Lower lobe of right lung (tissue), 2 donors: ENCODE measurements at regions not wholly inside any gene's neighbourhood (a gene's known extent, or its start where the extent isn't known, plus 50 kb on each side); places are given as distances from the start of the nearest gene placed in this dataset.

Experiments used
- ATAC-seq, 2 donors: fragments of 200-7000 bp; cut with Tn5 transposase; one replicate each; pipeline ENCODE4 v1.9.1; 2020 to 2022; ENCODE audit warnings: mild to moderate bottlenecking in 2 of 2, moderate library complexity in 2 of 2
- DNase-seq: peaks from one replicate; pipeline ENCODE4 v3.0.0-alpha.2; 2020
- H3K27ac ChIP-seq: fragments of 200-600 bp; one replicate; pipeline ENCODE4 v1.8.0; 2022
- H3K27me3 ChIP-seq: fragments of 200-600 bp; one replicate; pipeline ENCODE4 v1.8.0; 2022; ENCODE audit warnings: low read depth
- H3K36me3 ChIP-seq: fragments of 200-600 bp; one replicate; pipeline ENCODE4 v1.8.0; 2022; ENCODE audit warnings: mild to moderate bottlenecking
- H3K4me1 ChIP-seq: fragments of 200-600 bp; one replicate; pipeline ENCODE4 v1.8.0; 2022
- H3K4me3 ChIP-seq: fragments of 200-600 bp; one replicate; pipeline ENCODE4 v1.8.0; 2022; ENCODE audit warnings: mild to moderate bottlenecking
- H3K9me3 ChIP-seq: fragments of 200-600 bp; one replicate; pipeline ENCODE4 v1.8.0; 2022
- CTCF ChIP-seq: fragments of 200-600 bp; IDR thresholded peaks from one replicate; pipeline ENCODE4 v1.8.0; 2022; ENCODE audit warnings: antibody characterized with exemption, mild to moderate bottlenecking
- intact Hi-C: fragments of 100-400 bp; cut with DNase I; formaldehyde crosslinking; loops from one replicate; pipeline ENCODE4 v1.11.0; 2022
- donor health status: DM: no; HTN: yes; CAD: no; lungs with severe emphysema.

GRCh38 chr1:184867866-184868689 lies 106.2 kb downstream of the NIBAN1 start:
- DNase-seq: no peak
- peak overlapping the region; percentile 53 for H3K27ac ChIP-seq
- intact Hi-C loops: no loop called here
- H3K4me3 ChIP-seq: no peak overlapping the region
- peaks cover 12% of the 10 kb centered on the region for H3K4me1 ChIP-seq
- H3K9me3 ChIP-seq: no peaks in the 10 kb centered on the region
- H3K27me3 ChIP-seq: no peaks in the 10 kb centered on the region
- TF ChIP-seq CTCF: no peak
- no peaks in the 10 kb centered on the region for H3K36me3 ChIP-seq
- ATAC-seq: peak in 1 of 2 donors; percentile 43

DNA sequence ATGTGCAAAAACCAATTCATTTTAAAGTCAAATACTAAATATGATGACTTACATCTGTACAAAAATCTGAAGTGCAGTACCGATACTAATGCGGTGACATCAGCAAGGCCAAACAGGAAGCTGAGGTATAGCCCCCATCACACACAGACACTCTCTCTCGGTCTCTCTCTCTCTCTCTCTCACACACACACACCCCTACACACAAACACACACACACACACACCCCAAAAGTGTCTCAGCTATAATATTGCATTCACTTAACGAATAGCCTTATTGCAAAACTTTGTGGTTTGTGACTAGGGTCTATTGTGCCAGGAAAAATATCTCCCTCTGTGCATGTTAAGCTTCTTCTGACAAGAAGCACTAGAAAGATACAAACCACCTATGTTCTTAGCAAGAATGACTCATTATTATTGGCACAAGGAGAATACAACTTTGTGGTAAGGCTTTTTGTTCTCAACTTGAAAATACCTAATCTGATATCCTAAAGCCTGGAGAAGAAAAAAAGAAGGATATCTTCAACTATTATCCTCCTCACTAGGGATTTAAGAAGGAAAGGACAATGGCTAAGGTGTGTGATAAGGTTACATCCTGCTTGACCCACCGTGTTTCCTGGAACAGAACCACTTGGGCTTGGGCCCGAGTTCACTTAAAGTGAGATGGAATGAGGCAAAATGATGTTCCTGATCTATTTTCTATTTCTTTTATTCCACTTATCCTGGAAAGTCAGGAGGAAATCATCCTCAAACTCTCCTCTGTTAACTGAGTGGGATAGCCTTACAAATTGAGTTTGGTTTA lies 107.1 kb downstream of the NIBAN1 start:
- H3K4me3 ChIP-seq: no peak overlapping the region
- intact Hi-C loops: no loop called here
- DNase-seq: no peak
- no peaks in the 10 kb centered on the region for H3K36me3 ChIP-seq
- H3K9me3 ChIP-seq: no peaks in the 10 kb centered on the region
- no peaks in the 10 kb centered on the region for H3K27me3 ChIP-seq
- TF ChIP-seq CTCF: no peak
- peak overlapping the region; percentile 53 for H3K27ac ChIP-seq
- ATAC-seq: peak; percentile 79 to 88
- H3K4me1 ChIP-seq: peaks cover 12% of the 10 kb centered on the region

GRCh38 chr1:184866586-184866985 lies 107.7 kb downstream of the NIBAN1 start:
- H3K36me3 ChIP-seq: no peaks in the 10 kb centered on the region
- H3K4me1 ChIP-seq: peaks cover 12% of the 10 kb centered on the region
- DNase-seq (no peak), ATAC-seq (no peak)
- no peaks in the 10 kb centered on the region for H3K9me3 ChIP-seq
- H3K27me3 ChIP-seq: no peaks in the 10 kb centered on the region
- no peak overlapping the region for H3K4me3 ChIP-seq
- TF ChIP-seq CTCF: no peak
- intact Hi-C loops: no loop called here
- no peak overlapping the region for H3K27ac ChIP-seq

DNA sequence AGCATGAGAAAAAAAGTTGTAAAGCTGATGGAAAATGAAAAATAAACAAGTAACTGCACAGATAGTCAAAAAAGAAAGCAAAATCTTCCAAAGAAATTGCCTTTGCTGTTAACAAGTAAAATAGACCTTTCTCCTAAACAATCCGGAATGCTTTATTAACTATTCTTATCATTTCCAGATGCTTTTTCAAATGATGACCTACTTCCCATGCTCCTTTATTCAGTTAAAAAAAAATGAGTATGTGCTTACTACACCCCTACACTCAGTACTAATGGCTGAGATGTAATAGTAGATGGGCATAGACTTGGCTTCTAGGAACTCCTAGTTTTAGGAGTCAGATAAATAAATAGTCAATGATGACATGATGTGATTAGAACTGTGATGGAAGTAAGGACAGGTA lies 108.5 kb downstream of the NIBAN1 start:
- intact Hi-C loops: no loop called here
- Histone ChIP-seq H3K27ac (no peak overlapping the region), H3K4me3 (no peak overlapping the region), H3K4me1 (peaks cover 12% of the 10 kb centered on the region), H3K9me3 (no peaks in the 10 kb centered on the region), H3K36me3 (no peaks in the 10 kb centered on the region), H3K27me3 (no peaks in the 10 kb centered on the region)
- no peak for DNase-seq
- ATAC-seq: no peak
- TF ChIP-seq CTCF: no peak

DNA sequence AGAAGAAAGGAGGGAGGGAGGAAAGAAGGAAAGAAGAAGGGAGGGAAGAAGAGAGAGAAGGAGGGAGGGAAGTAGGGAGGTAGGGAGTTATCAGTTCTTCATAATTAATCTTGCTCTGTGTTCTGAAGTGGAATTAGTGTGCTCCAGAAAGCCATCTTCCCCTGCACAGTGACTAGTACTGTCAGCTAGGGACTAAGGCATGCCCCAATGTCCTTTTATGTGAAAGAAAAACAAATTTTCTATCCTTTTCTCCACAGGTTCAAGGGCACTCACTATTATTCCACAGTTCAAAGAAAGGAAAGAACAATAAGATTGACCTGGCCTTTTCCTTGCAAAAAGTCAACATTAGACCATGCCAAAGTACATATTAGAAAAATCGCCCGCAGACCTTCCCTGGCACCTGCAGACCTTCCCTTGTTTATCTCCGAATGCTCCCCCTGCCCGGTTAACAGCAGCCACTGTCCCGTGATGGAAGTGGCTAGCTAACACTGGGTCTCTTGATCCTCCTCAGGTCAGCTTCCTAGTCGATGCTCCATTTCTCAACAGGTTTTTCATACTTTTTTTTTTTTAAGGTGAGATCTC lies 107.2 kb upstream of the EDEM3 start:
- Histone ChIP-seq H3K4me1 (no peaks in the 10 kb centered on the region), H3K4me3 (no peak overlapping the region), H3K36me3 (no peaks in the 10 kb centered on the region), H3K9me3 (no peaks in the 10 kb centered on the region), H3K27ac (no peak overlapping the region), H3K27me3 (no peaks in the 10 kb centered on the region)
- no peak for ATAC-seq
- intact Hi-C loops: no loop called here
- no peak for DNase-seq
- TF ChIP-seq CTCF: no peak
